Epithelial cell of proximal tubule (primary cell): ENCODE measurements at regions not wholly inside any gene's neighbourhood (a gene's known extent, or its start where the extent isn't known, plus 50 kb on each side); places are given as distances from the start of the nearest gene placed in this dataset.

Experiments
- DNase-seq: peaks from one replicate; pipeline ENCODE4 v3.0.0-alpha.2; 2011; ENCODE audit warnings: low read depth
- H3K4me3 ChIP-seq: 2 replicates; pipeline ENCODE4 v1.5.1; 2011; ENCODE audit warnings: low read depth, mild to moderate bottlenecking, low read length
- TF ChIP-seq, protein P1 (sequence below): conservative IDR thresholded peaks from 2 replicates; pipeline ENCODE4 v1.5.1; 2012; ENCODE audit warnings: low read depth, mild to moderate bottlenecking, low read length

DNA sequence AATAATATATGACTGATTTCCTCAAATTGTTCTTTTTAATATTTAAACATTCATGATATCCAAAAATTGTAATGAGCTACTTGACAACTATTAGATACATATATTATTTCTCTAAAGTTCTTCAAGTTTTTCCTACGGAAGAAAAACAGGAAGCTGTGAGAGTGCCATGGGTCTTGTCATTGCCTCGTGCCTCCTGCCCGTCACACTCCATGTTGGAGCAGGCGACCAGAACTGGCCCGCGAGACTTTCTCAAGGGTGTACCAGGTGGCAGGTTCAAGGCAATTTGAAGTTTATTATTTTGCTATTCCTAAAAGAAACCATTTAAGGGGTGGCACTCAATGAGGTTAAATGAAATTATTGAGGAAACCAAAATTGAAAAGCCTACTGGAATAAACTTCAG, 337.2 kb downstream of the HACE1 start:
- TF ChIP-seq, protein P1, sequence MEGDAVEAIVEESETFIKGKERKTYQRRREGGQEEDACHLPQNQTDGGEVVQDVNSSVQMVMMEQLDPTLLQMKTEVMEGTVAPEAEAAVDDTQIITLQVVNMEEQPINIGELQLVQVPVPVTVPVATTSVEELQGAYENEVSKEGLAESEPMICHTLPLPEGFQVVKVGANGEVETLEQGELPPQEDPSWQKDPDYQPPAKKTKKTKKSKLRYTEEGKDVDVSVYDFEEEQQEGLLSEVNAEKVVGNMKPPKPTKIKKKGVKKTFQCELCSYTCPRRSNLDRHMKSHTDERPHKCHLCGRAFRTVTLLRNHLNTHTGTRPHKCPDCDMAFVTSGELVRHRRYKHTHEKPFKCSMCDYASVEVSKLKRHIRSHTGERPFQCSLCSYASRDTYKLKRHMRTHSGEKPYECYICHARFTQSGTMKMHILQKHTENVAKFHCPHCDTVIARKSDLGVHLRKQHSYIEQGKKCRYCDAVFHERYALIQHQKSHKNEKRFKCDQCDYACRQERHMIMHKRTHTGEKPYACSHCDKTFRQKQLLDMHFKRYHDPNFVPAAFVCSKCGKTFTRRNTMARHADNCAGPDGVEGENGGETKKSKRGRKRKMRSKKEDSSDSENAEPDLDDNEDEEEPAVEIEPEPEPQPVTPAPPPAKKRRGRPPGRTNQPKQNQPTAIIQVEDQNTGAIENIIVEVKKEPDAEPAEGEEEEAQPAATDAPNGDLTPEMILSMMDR = no peak
- DNase-seq = no peak
- no peak overlapping the region for H3K4me3 ChIP-seq

DNA sequence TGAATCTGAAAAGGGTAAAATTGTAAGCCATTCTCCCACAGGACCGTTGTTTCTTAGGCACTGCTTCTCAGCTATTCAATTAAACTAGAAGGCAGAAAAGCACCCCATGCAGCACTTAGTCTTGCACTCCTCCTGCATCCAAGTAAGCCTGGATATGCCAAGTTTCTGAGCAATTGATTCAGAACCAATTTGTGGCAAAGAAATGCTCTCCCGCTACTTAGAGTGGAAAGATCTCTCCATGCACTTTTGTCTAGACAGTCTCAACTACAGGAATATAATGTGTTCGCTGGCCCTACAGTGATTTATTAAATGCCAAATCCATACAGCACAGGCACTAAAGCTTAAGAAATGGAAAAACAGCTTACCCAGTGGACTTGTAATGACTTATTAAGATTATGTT, 338.5 kb downstream of the HACE1 start:
- no peak for DNase-seq
- no peak overlapping the region for H3K4me3 ChIP-seq
- TF ChIP-seq, protein P1 = no peak

DNA sequence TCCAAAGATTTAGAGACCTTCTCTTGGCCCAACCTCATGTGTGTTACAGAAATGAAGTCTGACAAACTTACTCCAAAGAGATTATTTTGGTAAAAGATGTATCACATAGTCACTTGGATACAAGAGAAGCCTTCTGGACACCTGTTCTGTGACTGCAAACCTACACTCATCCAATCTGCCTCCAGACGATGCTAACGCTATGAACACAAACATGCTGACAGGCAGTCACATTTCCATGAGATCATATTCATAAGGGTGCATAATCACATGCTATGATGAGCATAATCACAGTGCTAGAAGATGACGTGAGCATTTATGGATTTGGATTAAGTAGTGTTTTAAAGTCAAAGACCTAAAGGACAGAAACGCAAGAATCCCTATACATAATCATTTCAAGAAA, 340.2 kb downstream of the HACE1 start:
- H3K4me3 ChIP-seq = no peak overlapping the region
- TF ChIP-seq, protein P1 = no peak
- DNase-seq = no peak

DNA sequence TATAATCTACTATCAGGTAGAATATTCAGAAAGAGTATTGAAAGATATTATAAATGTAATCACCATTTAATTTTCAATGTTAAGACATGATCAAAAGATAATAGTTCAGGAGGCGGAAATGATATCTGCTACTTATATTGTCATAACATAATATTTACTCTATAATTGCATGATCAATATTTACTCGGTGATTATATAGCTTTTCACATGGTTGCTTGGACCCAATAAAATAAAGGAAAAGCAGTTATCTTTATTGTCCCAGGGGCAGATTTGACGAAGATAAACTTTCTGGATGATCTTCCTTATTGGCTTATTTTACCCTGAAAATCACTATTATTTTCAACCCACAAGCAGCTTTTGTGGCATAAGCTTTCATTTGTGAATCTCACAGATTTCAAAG, 350.4 kb downstream of the HACE1 start:
- H3K4me3 ChIP-seq = no peak overlapping the region
- no peak for DNase-seq
- TF ChIP-seq, protein P1 = no peak

DNA sequence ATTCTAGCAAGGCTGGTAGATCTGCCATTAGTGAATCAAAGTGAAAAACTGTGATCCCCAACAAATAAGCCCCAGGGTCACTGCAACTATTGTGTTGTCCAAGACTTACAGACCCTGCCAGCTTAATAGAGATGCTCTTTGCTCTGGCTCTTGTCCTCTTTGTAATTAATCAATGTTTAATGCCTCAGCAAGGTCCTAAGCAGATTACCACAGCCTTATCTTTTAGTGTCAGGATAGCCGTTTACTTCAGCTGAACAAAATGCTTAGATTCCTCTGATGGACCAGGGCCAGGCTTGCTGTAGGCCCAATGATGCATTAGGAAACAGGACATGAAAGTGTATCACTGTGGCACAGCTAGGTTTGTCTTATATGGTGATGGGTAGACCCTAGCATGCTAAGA, 353.3 kb downstream of the HACE1 start:
- TF ChIP-seq, protein P1 = no peak
- no peak overlapping the region for H3K4me3 ChIP-seq
- DNase-seq = no peak

DNA sequence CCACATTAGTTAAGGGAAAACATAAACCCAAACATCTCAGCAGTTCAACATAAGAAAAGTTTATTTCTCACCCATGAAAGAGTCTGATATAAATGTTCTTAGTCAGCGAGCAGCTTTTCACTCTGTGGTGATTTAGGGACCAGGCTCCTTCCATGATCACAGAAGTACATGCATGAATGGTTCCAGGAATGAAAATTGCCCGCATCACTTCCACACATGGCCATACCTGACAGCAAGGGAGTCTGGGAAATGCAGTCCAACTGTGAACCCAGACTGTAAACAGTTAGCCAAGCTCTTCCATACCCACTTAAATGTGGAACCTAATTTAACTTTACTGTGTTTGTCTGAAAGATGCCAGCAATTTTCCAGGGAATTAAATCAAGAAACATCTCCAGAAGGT, 353.9 kb downstream of the HACE1 start:
- no peak for DNase-seq
- H3K4me3 ChIP-seq = no peak overlapping the region
- TF ChIP-seq, protein P1 = no peak

DNA sequence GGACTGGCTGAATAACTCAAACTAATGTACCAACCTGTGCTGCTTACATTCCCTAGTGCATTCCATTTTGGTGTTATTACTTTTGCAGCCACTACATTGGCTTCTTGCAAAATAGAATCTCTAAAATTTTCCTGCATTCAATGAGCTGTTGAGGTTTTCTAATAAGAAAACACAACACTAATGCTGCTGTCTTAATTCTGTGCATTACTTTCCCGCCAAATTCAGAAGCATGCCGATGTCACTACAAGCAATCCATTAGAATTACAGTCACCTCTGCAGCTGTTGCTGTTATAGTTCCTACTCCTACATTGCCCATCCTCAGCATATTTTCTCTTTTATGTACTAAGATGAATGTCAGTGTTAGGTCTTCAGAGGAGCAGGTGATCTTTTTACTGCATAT, 359.5 kb downstream of the HACE1 start:
- no peak overlapping the region for H3K4me3 ChIP-seq
- DNase-seq = no peak
- TF ChIP-seq, protein P1 = no peak
